Kidney (tissue), 13 donors: ENCODE measurements at regions not wholly inside any gene's neighbourhood (a gene's known extent, or its start where the extent isn't known, plus 50 kb on each side); places are given as distances from the start of the nearest gene placed in this dataset.

ENCODE experiments used
- DNase-seq, 5 donors: peaks; one replicate each; pipeline ENCODE4 v3.0.0-alpha.2; 2013 to 2020
- FAIRE-seq: peaks from 2 replicates; lab custom pipeline; 2012; peaks lifted over from hg19 to GRCh38; lab: Jason Lieb, UNC
- H3K27ac ChIP-seq, 2 donors: one replicate each; pipeline ENCODE4 v1.7.0; 2013; ENCODE audit warnings: low read depth in 2 of 2, low read length in 2 of 2, inconsistent platforms in 1 of 2
- H3K27me3 ChIP-seq: one replicate; pipeline ENCODE4 v1.7.1; 2013; ENCODE audit warnings: low read length, inconsistent platforms; ENCODE audit not compliant: control insufficient read depth, insufficient read depth
- H3K36me3 ChIP-seq, 3 donors: one replicate each; pipeline versions ENCODE4 v1.7.0 to v1.7.1; 2013; ENCODE audit warnings: low read length in 3 of 3, control low read depth in 1 of 3, inconsistent platforms in 1 of 3; ENCODE audit not compliant: insufficient read depth in 3 of 3, control insufficient read depth in 2 of 3
- H3K4me1 ChIP-seq, 3 donors: one replicate each; pipeline versions ENCODE4 v1.7.0 to v1.7.1; 2013; ENCODE audit warnings: low read length in 3 of 3, inconsistent platforms in 1 of 3, low read depth in 1 of 3; ENCODE audit not compliant: control insufficient read depth in 2 of 3, insufficient read depth in 2 of 3
- H3K4me3 ChIP-seq, 3 donors: one replicate each; pipeline versions ENCODE4 v1.7.0 to v1.8.1; 2013; ENCODE audit warnings: low read length in 3 of 3, control low read depth in 1 of 3, inconsistent platforms in 1 of 3
- H3K9ac ChIP-seq, 3 donors: one replicate each; pipeline versions ENCODE4 v1.7.0 to v1.7.1; 2013; ENCODE audit warnings: low read length in 3 of 3, control low read depth in 1 of 3, inconsistent platforms in 1 of 3
- H3K9me3 ChIP-seq, 3 donors: one replicate each; pipeline versions ENCODE4 v1.7.0 to v1.7.1; 2013; ENCODE audit warnings: low read length in 3 of 3, control low read depth in 1 of 3, inconsistent platforms in 1 of 3; ENCODE audit not compliant: control insufficient read depth in 2 of 3, insufficient read depth in 1 of 3
- intact Hi-C: fragments of 100-400 bp; cut with DNase I; formaldehyde crosslinking; loops from one replicate; pipeline ENCODE4 v1.11.1; 2022
- TF ChIP-seq, protein P1 (sequence below): IDR thresholded peaks from 3 replicates; pipeline ENCODE4 v1.5.1; 2012; ENCODE audit warnings: mild to moderate bottlenecking, moderate library complexity, borderline replicate concordance; ENCODE audit not compliant: insufficient read depth; ENCODE audit errors: extremely low read depth
- donor health status: control.
- donor health status: control.
- donor health status: control.
- donor health status: control.
- donor health status: control.
- donor health status: DM: yes; HTN: yes; CAD: no.
- donor health status: Normal renal cell carcinoma (clear cell type).

DNA sequence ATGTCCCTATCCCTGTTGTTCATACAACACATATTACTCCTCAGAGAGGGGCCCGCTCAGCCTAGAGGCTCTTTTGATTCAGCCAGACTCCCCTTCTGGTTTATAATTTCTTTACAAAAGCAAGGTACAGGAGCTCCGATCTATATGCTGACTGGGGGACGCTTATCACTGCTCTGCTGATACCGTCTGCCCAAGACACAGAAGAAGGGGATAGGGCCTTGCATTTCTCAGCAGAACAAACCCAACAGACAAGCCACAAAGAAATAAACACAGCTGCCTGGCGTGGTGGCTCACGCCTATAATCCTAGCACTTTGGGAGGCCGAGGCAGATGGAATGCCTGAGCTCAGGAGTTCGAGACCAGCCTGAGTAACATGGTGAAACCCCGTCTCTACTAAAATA is 109.9 kb upstream of the AKIP1 start:
- FAIRE-seq (no peak), DNase-seq (no peak)
- Histone ChIP-seq H3K27ac (no peak overlapping the region), H3K9me3 (no peaks in the 10 kb centered on the region), H3K36me3 (no peaks in the 10 kb centered on the region), H3K9ac (no peak overlapping the region), H3K4me1 (peaks cover 0 to 10% (median 0%) of the 10 kb centered on the region in 3 donors), H3K27me3 (no peaks in the 10 kb centered on the region), H3K4me3 (no peak overlapping the region)
- TF ChIP-seq, protein P1, sequence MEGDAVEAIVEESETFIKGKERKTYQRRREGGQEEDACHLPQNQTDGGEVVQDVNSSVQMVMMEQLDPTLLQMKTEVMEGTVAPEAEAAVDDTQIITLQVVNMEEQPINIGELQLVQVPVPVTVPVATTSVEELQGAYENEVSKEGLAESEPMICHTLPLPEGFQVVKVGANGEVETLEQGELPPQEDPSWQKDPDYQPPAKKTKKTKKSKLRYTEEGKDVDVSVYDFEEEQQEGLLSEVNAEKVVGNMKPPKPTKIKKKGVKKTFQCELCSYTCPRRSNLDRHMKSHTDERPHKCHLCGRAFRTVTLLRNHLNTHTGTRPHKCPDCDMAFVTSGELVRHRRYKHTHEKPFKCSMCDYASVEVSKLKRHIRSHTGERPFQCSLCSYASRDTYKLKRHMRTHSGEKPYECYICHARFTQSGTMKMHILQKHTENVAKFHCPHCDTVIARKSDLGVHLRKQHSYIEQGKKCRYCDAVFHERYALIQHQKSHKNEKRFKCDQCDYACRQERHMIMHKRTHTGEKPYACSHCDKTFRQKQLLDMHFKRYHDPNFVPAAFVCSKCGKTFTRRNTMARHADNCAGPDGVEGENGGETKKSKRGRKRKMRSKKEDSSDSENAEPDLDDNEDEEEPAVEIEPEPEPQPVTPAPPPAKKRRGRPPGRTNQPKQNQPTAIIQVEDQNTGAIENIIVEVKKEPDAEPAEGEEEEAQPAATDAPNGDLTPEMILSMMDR, result no peak
- intact Hi-C loops, result no loop called here

DNA sequence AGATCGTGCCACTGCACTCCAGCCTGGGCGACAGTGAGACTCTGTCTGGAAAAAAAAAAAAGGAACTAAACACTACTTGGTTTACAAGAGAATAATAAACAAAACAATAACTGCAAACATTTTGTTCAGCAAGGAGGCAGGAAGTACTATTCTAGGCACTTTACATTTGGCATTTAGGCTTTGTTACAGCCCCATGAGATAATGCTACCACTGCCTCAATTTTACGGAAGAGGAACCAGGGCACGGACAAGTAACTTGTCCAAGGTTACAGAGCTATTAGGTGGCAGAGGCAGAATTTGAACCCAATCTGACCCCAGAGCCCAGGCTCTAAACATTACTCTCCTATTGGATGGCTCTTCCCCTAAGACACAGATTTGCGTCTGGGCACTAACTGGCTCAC is 108.7 kb upstream of the AKIP1 start:
- FAIRE-seq, result no peak
- H3K36me3 ChIP-seq, result no peaks in the 10 kb centered on the region
- no peak overlapping the region for H3K9ac ChIP-seq
- H3K4me1 ChIP-seq, result peaks cover 0 to 14% (median 0%) of the 10 kb centered on the region in 3 donors
- TF ChIP-seq, protein P1, result no peak
- intact Hi-C loops, result no loop called here
- no peak overlapping the region for H3K4me3 ChIP-seq
- no peaks in the 10 kb centered on the region for H3K27me3 ChIP-seq
- H3K9me3 ChIP-seq, result no peaks in the 10 kb centered on the region
- H3K27ac ChIP-seq, result no peak overlapping the region
- DNase-seq, result no peak

DNA sequence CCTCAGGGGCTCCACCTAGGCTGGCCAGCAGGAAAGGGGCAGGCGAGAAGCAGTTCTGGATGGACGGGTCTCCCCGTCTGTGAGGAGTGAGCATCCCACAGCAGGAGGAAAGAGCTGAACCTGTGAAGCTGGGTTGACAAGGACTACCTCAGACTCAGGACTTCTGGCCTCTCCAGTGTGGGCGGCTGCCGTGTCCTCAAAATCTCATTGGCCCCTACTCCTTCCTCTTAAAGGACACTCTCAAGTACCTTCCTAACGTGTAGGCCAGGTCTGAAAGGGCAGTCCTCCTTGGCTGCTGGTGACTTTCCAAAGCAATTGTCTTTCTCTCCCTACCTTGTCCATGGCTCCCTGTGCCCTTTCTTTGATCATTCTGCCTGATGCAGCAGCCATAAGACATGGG is 107.0 kb upstream of the AKIP1 start:
- FAIRE-seq, result no peak
- no peak overlapping the region for H3K27ac ChIP-seq
- TF ChIP-seq, protein P1, result no peak
- H3K27me3 ChIP-seq, result no peaks in the 10 kb centered on the region
- no peaks in the 10 kb centered on the region for H3K9me3 ChIP-seq
- no peak overlapping the region for H3K9ac ChIP-seq
- H3K36me3 ChIP-seq, result no peaks in the 10 kb centered on the region
- H3K4me1 ChIP-seq, result peaks cover 0 to 20% (median 6%) of the 10 kb centered on the region in 3 donors
- no peak for DNase-seq
- H3K4me3 ChIP-seq, result no peak overlapping the region
- intact Hi-C loops, result no loop called here

DNA sequence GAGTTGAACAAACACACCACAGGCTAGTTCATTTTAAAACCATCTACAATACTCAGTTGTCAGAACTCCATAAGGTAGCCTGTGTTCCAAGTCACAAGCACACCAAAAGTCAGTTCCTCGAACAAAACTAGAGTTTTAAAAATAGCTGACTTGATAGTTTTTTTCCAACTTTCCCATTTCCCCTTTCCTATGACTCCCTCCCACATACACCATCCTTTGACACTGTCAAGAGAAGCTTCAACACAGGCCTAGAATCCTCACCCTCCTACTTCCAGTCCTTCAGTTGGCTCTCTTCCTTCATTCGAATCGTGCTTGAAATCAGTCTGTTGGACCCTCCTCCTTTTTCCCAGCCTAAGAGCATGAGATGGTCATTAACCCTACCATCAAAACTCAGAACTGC is 105.7 kb upstream of the AKIP1 start:
- Histone ChIP-seq H3K4me3 (no peak overlapping the region), H3K9me3 (no peaks in the 10 kb centered on the region), H3K27me3 (no peaks in the 10 kb centered on the region), H3K4me1 (peaks cover 3 to 23% (median 6%) of the 10 kb centered on the region in 3 donors), H3K27ac (no peak overlapping the region), H3K9ac (no peak overlapping the region), H3K36me3 (no peaks in the 10 kb centered on the region)
- DNase-seq, result no peak
- intact Hi-C loops, result no loop called here
- FAIRE-seq, result no peak
- TF ChIP-seq, protein P1, result no peak
